Cardiac muscle cell (in vitro differentiated cells and primary cell): ENCODE measurements at regions not wholly inside any gene's neighbourhood (a gene's known extent, or its start where the extent isn't known, plus 50 kb on each side); places are given as distances from the start of the nearest gene placed in this dataset.

Experiments
- DNase-seq, 2 donors: peaks; one replicate each; pipeline versions ENCODE4 v3.0.0 to v3.0.0-alpha.2; 2010 to 2017; ENCODE audit warnings: low read depth in 1 of 2, low spot score in 1 of 2
- H3K27ac ChIP-seq: fragments of 200-600 bp; sonication (generic); 2 replicates; pipeline ENCODE4 v1.5.1; 2016
- H3K27me3 ChIP-seq: fragments of 200-600 bp; sonication (generic); 2 replicates; pipeline ENCODE4 v1.6.0; 2016; ENCODE audit warnings: control low read depth
- H3K36me3 ChIP-seq: fragments of 200-600 bp; sonication (generic); 2 replicates; pipeline ENCODE4 v1.5.1; 2016; ENCODE audit warnings: control low read depth
- H3K4me1 ChIP-seq: fragments of 200-600 bp; sonication (generic); 2 replicates; pipeline ENCODE4 v1.8.1; 2017; ENCODE audit warnings: low read depth, mild to moderate bottlenecking, mixed run types
- H3K4me3 ChIP-seq: fragments of 200-600 bp; sonication (generic); 2 replicates; pipeline ENCODE4 v1.5.1; 2016; ENCODE audit warnings: mild to moderate bottlenecking
- H3K9me3 ChIP-seq: fragments of 200-600 bp; sonication (generic); 2 replicates; pipeline ENCODE4 v1.5.1; 2017; ENCODE audit warnings: low read depth, mild to moderate bottlenecking, control low read depth
- TF ChIP-seq, protein P1 (sequence below): IDR thresholded peaks from 2 replicates; pipeline ENCODE4 v1.5.1; 2012; ENCODE audit warnings: low read depth, mild to moderate bottlenecking, low read length

DNA sequence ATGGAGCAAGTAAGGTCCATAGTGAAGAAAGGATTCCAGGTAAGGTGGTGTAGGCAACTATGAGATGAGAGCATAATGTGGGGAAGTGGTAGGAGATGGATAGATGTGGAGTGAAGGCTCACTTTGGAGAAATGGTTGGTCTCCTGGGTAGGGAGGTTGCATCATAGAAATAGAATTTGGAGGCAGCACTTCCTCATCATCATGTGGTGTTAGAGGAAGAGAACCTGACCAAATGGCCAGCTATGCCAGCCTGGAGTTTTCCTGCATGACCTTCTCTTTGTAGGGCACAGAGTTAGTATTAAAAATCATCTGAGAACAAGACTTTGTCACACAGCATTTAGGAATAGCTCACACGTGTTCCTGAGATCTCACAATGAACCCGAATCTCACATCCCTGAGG, 126.7 kb upstream of the CXCL12 start:
- Histone ChIP-seq H3K4me3 (no peak overlapping the region), H3K4me1 (peaks cover 12% of the 10 kb centered on the region), H3K27me3 (no peaks in the 10 kb centered on the region), H3K36me3 (no peaks in the 10 kb centered on the region), H3K9me3 (no peaks in the 10 kb centered on the region), H3K27ac (no peak overlapping the region)
- no peak for DNase-seq
- TF ChIP-seq, protein P1, sequence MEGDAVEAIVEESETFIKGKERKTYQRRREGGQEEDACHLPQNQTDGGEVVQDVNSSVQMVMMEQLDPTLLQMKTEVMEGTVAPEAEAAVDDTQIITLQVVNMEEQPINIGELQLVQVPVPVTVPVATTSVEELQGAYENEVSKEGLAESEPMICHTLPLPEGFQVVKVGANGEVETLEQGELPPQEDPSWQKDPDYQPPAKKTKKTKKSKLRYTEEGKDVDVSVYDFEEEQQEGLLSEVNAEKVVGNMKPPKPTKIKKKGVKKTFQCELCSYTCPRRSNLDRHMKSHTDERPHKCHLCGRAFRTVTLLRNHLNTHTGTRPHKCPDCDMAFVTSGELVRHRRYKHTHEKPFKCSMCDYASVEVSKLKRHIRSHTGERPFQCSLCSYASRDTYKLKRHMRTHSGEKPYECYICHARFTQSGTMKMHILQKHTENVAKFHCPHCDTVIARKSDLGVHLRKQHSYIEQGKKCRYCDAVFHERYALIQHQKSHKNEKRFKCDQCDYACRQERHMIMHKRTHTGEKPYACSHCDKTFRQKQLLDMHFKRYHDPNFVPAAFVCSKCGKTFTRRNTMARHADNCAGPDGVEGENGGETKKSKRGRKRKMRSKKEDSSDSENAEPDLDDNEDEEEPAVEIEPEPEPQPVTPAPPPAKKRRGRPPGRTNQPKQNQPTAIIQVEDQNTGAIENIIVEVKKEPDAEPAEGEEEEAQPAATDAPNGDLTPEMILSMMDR, result no peak

DNA sequence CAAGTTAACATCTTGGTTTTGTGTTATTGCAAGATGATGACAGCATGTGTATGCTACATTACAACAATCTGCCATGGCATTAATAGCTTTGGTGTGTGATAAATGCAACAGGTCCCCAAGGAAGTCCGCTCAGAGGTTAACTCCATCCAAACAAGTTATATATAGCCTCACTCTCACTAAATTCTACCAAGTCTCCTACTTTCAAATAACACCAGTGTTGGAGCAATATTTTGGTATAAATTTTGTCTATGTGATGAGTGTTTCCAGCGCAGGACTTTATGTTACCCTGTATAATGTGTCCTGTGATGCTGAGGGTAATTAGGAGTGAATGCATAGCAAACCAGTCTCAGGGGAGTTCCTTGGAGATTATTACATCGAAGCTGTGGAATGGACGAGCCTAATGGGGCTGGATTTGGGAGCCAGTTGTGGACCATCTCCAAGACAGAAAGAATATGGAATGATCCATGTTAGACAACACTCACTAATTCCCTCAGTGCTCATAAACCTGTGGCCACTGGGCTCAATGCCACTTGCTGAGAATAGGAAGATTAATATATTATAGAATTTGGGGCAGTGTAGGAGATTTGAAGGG, 127.6 kb upstream of the CXCL12 start:
- Histone ChIP-seq H3K36me3 (no peaks in the 10 kb centered on the region), H3K4me3 (no peak overlapping the region), H3K4me1 (peaks cover 17% of the 10 kb centered on the region), H3K27me3 (no peaks in the 10 kb centered on the region), H3K9me3 (no peaks in the 10 kb centered on the region), H3K27ac (no peak overlapping the region)
- TF ChIP-seq, protein P1, result no peak
- DNase-seq, result no peak

DNA sequence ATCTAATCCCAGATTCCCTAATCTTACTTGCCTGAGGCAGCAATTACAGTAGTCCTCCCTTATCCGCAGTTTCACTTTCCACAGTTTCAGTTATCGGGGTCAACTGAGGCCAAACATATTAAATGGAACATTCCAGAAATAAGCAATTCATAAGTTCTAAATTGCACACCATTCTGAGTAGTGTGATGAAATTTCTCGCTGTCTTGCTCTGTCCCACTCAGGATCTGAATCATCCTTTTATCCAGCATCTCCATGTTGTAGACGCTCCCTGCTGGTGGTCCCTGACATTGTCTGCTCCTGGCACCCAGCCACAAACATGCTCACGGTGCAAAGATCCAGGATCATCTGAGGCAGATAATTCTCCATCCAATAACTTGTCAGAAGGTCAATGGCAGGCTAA, 128.7 kb upstream of the CXCL12 start:
- Histone ChIP-seq H3K9me3 (no peaks in the 10 kb centered on the region), H3K27ac (no peak overlapping the region), H3K4me1 (peaks cover 17% of the 10 kb centered on the region), H3K4me3 (no peak overlapping the region), H3K36me3 (no peaks in the 10 kb centered on the region), H3K27me3 (no peaks in the 10 kb centered on the region)
- peak in 1 of 2 donors; percentile 82 for DNase-seq
- TF ChIP-seq, protein P1, result peak; percentile 56

DNA sequence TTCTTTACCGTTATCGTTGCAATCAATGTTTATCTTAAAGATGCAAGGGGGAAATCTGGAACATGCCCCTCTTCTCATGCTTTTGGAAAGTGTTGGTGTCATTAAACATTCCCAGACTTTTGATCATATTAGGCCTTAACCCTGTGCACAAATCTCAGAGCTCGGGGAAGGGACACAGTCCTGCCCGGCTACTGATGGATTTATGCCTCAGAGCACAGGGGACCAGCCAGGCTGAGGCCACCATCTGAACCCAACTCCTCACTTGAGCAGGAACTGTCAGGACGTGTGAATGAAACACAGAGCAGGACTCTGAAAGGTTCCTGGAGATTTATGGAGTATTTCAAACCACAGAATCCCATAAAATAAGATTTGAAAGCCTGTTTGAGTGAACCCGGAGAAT, 132.0 kb upstream of the CXCL12 start:
- peak overlapping the region; percentile 50 for H3K27ac ChIP-seq
- DNase-seq, result peak in 1 of 2 donors; percentile 25
- peaks cover 17% of the 10 kb centered on the region for H3K4me1 ChIP-seq
- H3K27me3 ChIP-seq, result no peaks in the 10 kb centered on the region
- no peaks in the 10 kb centered on the region for H3K36me3 ChIP-seq
- no peak overlapping the region for H3K4me3 ChIP-seq
- TF ChIP-seq, protein P1, result no peak
- no peaks in the 10 kb centered on the region for H3K9me3 ChIP-seq

DNA sequence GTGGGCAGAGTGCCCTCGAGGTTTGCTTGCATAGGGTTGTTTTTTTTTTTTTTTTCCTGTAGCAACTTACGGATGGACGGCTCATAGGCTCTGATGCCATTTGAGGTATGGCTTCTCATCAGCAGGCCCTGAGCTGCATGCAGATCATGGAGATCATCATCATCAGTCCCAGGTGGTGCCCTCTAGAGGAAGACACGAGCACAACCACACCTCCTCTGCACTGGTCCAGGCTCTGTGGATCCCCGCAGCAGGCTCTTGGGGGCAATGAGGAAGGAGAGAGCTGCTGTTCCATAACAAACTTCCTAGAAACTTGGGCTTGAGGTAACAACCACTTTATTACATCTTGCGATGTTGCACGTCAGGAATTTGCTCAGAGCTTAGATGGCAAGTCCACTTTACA, 132.7 kb upstream of the CXCL12 start:
- H3K27me3 ChIP-seq, result no peaks in the 10 kb centered on the region
- peaks cover 17% of the 10 kb centered on the region for H3K4me1 ChIP-seq
- TF ChIP-seq, protein P1, result peak; percentile 37
- no peak overlapping the region for H3K4me3 ChIP-seq
- DNase-seq, result no peak
- H3K36me3 ChIP-seq, result no peaks in the 10 kb centered on the region
- H3K27ac ChIP-seq, result no peak overlapping the region
- H3K9me3 ChIP-seq, result no peaks in the 10 kb centered on the region
